ENCODE measurements at regions not wholly inside any gene's neighbourhood (a gene's known extent, or its start where the extent isn't known, plus 50 kb on each side); places are given as distances from the start of the nearest gene placed in this dataset.

GRCh38 chr9:29322240-29322639 lies 1749.0 kb upstream of the C9orf72 start:
- TF ChIP-seq, protein P1, sequence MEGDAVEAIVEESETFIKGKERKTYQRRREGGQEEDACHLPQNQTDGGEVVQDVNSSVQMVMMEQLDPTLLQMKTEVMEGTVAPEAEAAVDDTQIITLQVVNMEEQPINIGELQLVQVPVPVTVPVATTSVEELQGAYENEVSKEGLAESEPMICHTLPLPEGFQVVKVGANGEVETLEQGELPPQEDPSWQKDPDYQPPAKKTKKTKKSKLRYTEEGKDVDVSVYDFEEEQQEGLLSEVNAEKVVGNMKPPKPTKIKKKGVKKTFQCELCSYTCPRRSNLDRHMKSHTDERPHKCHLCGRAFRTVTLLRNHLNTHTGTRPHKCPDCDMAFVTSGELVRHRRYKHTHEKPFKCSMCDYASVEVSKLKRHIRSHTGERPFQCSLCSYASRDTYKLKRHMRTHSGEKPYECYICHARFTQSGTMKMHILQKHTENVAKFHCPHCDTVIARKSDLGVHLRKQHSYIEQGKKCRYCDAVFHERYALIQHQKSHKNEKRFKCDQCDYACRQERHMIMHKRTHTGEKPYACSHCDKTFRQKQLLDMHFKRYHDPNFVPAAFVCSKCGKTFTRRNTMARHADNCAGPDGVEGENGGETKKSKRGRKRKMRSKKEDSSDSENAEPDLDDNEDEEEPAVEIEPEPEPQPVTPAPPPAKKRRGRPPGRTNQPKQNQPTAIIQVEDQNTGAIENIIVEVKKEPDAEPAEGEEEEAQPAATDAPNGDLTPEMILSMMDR (IDR thresholded peaks at IDR 0.05; ENCODE audit: insufficient read depth, missing control alignments): no peak
- FAIRE-seq (no peak), DNase-seq (ENCODE audit: insufficient read length, low spot score) (no peak)

DNA sequence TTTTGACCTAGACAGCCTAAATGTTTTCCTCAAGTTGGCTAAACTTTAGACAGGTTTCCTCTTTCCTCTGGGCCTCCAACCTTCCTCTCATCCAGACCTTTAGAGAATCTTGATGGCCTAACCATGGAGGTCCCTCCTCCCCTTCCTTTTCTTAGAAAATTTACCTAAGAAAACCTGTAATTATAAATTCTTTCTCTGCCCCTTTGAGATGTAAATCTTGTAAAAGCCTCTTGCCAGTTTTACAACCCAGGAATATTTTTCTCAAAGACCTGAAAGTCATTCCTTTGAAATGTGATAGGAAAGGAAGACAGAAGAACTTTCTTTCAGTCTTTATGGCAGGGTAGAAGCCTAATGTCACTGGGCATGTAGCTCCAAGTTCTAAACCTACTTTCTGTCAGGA lies 1752.6 kb upstream of the C9orf72 start:
- FAIRE-seq (no peak), DNase-seq (ENCODE audit: insufficient read length, low spot score) (no peak)
- TF ChIP-seq, protein P1 (IDR thresholded peaks at IDR 0.05; ENCODE audit: insufficient read depth, missing control alignments): no peak

- FAIRE-seq (no peak), DNase-seq (ENCODE audit: insufficient read length, low spot score) (no peak)
- TF ChIP-seq, protein P1 (IDR thresholded peaks at IDR 0.05; ENCODE audit: insufficient read depth, missing control alignments): no peak
These were observed 1759.5 kb upstream of the C9orf72 start for GRCh38 chr9:29332789-29333188.

DNA sequence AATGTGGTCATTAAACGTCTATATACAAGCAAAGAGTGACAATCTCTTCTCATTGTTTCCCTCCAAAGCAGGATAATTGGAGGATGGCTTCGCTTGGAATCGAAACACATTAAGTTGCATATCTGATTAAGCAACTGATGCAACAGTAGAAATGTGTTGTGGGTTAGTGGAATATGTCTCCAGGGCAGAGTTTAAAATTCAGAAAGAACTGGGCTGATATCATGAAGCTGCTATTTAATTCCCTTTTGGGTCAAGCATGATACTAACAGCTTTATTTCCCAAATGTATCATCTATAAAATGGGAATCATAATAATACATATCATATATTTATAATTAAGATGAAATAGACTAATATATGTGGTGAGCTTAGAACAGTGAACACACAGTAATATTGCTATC lies 1763.0 kb upstream of the C9orf72 start:
- TF ChIP-seq, protein P1 (IDR thresholded peaks at IDR 0.05; ENCODE audit: insufficient read depth, missing control alignments): no peak
- DNase-seq (ENCODE audit: insufficient read length, low spot score): no peak
- no peak for FAIRE-seq

DNA sequence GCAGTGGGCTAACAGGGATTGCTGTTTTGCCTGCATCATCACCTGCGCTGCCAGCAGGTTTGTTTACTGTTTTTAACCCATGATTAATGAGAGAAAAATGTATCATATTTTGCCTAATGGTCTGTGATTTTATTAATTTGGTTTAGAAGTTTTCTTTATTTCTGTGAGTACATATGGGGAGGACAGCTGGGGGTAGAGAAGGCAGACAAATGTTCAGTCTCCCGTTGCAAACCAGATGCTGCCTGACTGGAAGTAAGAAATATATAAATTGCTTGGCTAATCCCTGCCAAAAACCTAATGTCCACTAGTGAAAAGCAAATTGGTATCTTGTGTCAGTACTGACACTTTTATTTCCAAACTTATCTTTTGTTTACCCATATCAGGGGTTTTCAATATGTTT lies 1766.1 kb upstream of the C9orf72 start:
- no peak for DNase-seq (ENCODE audit: insufficient read length, low spot score)
- TF ChIP-seq, protein P1 (IDR thresholded peaks at IDR 0.05; ENCODE audit: insufficient read depth, missing control alignments): no peak
- FAIRE-seq: no peak

- DNase-seq (ENCODE audit: insufficient read length, low spot score) (no peak), FAIRE-seq (no peak)
- TF ChIP-seq, protein P1 (IDR thresholded peaks at IDR 0.05; ENCODE audit: insufficient read depth, missing control alignments): no peak
These were observed 1775.7 kb upstream of the C9orf72 start for GRCh38 chr9:29348999-29349398.

- FAIRE-seq (no peak), DNase-seq (ENCODE audit: insufficient read length, low spot score) (no peak)
- TF ChIP-seq, protein P1 (IDR thresholded peaks at IDR 0.05; ENCODE audit: insufficient read depth, missing control alignments): no peak
These were observed 1816.1 kb upstream of the C9orf72 start for GRCh38 chr9:29389421-29389820.

Data from D721Med (cell line).